ENCODE measurements at regions not wholly inside any gene's neighbourhood (a gene's known extent, or its start where the extent isn't known, plus 50 kb on each side); places are given as distances from the start of the nearest gene placed in this dataset.

- Histone ChIP-seq H3K4me3 (ENCODE audit: low read depth in 1 of 2, low read length in 1 of 2) (no peak overlapping the region), H3K27me3 (no peaks in the 10 kb centered on the region), H3K36me3 (no peaks in the 10 kb centered on the region), H3K27ac (no peak overlapping the region), H3K9me3 (no peaks in the 10 kb centered on the region), H3K4me1 (ENCODE audit: control insufficient read depth in 1 of 2, insufficient read depth in 1 of 2, low read depth in 1 of 2, low read length in 1 of 2) (no peaks in the 10 kb centered on the region)
- no peak for TF ChIP-seq CTCF (IDR thresholded peaks at IDR 0.05)
These were observed 194.6 kb downstream of the POSTN start for GRCh38 chr13:37403776-37404527.

- H3K27ac ChIP-seq: no peak overlapping the region
- no peaks in the 10 kb centered on the region for H3K36me3 ChIP-seq
- TF ChIP-seq CTCF (IDR thresholded peaks at IDR 0.05): no peak
- no peak overlapping the region for H3K4me3 ChIP-seq (ENCODE audit: low read depth in 1 of 2, low read length in 1 of 2)
- no peaks in the 10 kb centered on the region for H3K4me1 ChIP-seq (ENCODE audit: control insufficient read depth in 1 of 2, insufficient read depth in 1 of 2, low read depth in 1 of 2, low read length in 1 of 2)
- H3K27me3 ChIP-seq: no peaks in the 10 kb centered on the region
- H3K9me3 ChIP-seq: no peaks in the 10 kb centered on the region
These were observed 196.8 kb downstream of the POSTN start for GRCh38 chr13:37401721-37402120.

GRCh38 chr13:37397535-37397934 is 201.0 kb downstream of the POSTN start:
- H3K9me3 ChIP-seq: no peaks in the 10 kb centered on the region
- no peak for TF ChIP-seq CTCF (IDR thresholded peaks at IDR 0.05)

GRCh38 chr13:37395544-37395943 is 203.0 kb downstream of the POSTN start:
- Histone ChIP-seq H3K4me1 (ENCODE audit: control insufficient read depth in 1 of 2, insufficient read depth in 1 of 2, low read depth in 1 of 2, low read length in 1 of 2) (no peaks in the 10 kb centered on the region), H3K27me3 (no peaks in the 10 kb centered on the region), H3K27ac (no peak overlapping the region), H3K4me3 (ENCODE audit: low read depth in 1 of 2, low read length in 1 of 2) (no peak overlapping the region), H3K9me3 (peaks cover 4% of the 10 kb centered on the region), H3K36me3 (no peaks in the 10 kb centered on the region)
- no peak for TF ChIP-seq CTCF (IDR thresholded peaks at IDR 0.05)

More at GRCh38 chr13:37397535-37397934, 201.0 kb downstream of the POSTN start:
- H3K36me3 ChIP-seq: no peaks in the 10 kb centered on the region
- no peaks in the 10 kb centered on the region for H3K4me1 ChIP-seq (ENCODE audit: control insufficient read depth in 1 of 2, insufficient read depth in 1 of 2, low read depth in 1 of 2, low read length in 1 of 2)
- H3K27me3 ChIP-seq: no peaks in the 10 kb centered on the region
- H3K4me3 ChIP-seq (ENCODE audit: low read depth in 1 of 2, low read length in 1 of 2): no peak overlapping the region
- no peak overlapping the region for H3K27ac ChIP-seq

- Histone ChIP-seq H3K9me3 (peaks cover 4% of the 10 kb centered on the region), H3K27me3 (no peaks in the 10 kb centered on the region), H3K4me1 (ENCODE audit: control insufficient read depth in 1 of 2, insufficient read depth in 1 of 2, low read depth in 1 of 2, low read length in 1 of 2) (no peaks in the 10 kb centered on the region), H3K27ac (no peak overlapping the region), H3K4me3 (ENCODE audit: low read depth in 1 of 2, low read length in 1 of 2) (no peak overlapping the region), H3K36me3 (no peaks in the 10 kb centered on the region)
- no peak for TF ChIP-seq CTCF (IDR thresholded peaks at IDR 0.05)
These were observed 206.2 kb downstream of the POSTN start for GRCh38 chr13:37392389-37392788.
